Smooth muscle cell (in vitro differentiated cells): ENCODE measurements at regions not wholly inside any gene's neighbourhood (a gene's known extent, or its start where the extent isn't known, plus 50 kb on each side); places are given as distances from the start of the nearest gene placed in this dataset.
"Not testable (repeated sequence)": the region's sequence is repeated elsewhere in the genome, so short reads cannot be mapped to it uniquely, and the experiment has no call there.

ENCODE experiments used
- DNase-seq: peaks from one replicate; lab custom pipeline; 2025; ENCODE audit not compliant: unreplicated experiment; lab: John Stamatoyannopoulos, UW
- H2AFZ ChIP-seq: fragments of 200-600 bp; sonication (generic); 2 replicates; pipeline ENCODE4 v1.6.0; 2016; ENCODE audit warnings: antibody characterized with exemption, low read depth, mild to moderate bottlenecking
- H3F3A ChIP-seq: fragments of 200-600 bp; sonication (generic); 2 replicates; pipeline ENCODE4 v1.6.0; 2017; ENCODE audit warnings: antibody characterized with exemption, low read depth
- H3K27ac ChIP-seq: fragments of 200-600 bp; sonication (generic); 2 replicates; pipeline ENCODE4 v1.5.1; 2016; ENCODE audit warnings: low read depth, mild to moderate bottlenecking
- H3K27me3 ChIP-seq: fragments of 200-600 bp; sonication (generic); 2 replicates; pipeline ENCODE4 v1.6.1; 2016; ENCODE audit warnings: low read depth, mild to moderate bottlenecking
- H3K36me3 ChIP-seq: fragments of 200-600 bp; sonication (generic); 2 replicates; pipeline ENCODE4 v1.5.1; 2016; ENCODE audit warnings: low read depth
- H3K4me1 ChIP-seq: fragments of 200-600 bp; sonication (generic); 2 replicates; pipeline ENCODE4 v1.5.1; 2016; ENCODE audit warnings: low read depth
- H3K4me2 ChIP-seq: fragments of 200-600 bp; sonication (generic); 2 replicates; pipeline ENCODE4 v1.6.0; 2016; ENCODE audit warnings: mild to moderate bottlenecking
- H3K4me3 ChIP-seq: fragments of 200-600 bp; sonication (generic); 2 replicates; pipeline ENCODE4 v1.5.1; 2016; ENCODE audit warnings: mild to moderate bottlenecking
- H3K79me2 ChIP-seq: fragments of 200-600 bp; sonication (generic); 2 replicates; pipeline ENCODE4 v1.6.0; 2016; ENCODE audit warnings: low read depth, mild to moderate bottlenecking
- H3K9ac ChIP-seq: fragments of 200-600 bp; sonication (generic); 2 replicates; pipeline ENCODE4 v1.6.0; 2016; ENCODE audit warnings: low read depth
- H3K9me3 ChIP-seq: fragments of 200-600 bp; sonication (generic); replicated peaks from 2 replicates; pipeline ENCODE4 v1.5.1; 2016; ENCODE audit warnings: low read depth
- H4K20me1 ChIP-seq: fragments of 200-600 bp; sonication (generic); 2 replicates; pipeline ENCODE4 v1.6.0; 2016; ENCODE audit warnings: low read depth
- WGBS: methylation state at CpG from one replicate; pipeline ENCODE4 v1.1.7; 2016; ENCODE audit warnings: low lambda C conversion rate; 5-methylcytosine and 5-hydroxymethylcytosine counted together
- TF ChIP-seq, protein P1 (sequence below): fragments of 200-600 bp; sonication (generic); IDR thresholded peaks from 2 replicates; pipeline ENCODE4 v1.5.1; 2017; ENCODE audit warnings: borderline replicate concordance, mild to moderate bottlenecking, antibody characterized with exemption; ENCODE audit not compliant: insufficient read depth, poor library complexity, severe bottlenecking

DNA sequence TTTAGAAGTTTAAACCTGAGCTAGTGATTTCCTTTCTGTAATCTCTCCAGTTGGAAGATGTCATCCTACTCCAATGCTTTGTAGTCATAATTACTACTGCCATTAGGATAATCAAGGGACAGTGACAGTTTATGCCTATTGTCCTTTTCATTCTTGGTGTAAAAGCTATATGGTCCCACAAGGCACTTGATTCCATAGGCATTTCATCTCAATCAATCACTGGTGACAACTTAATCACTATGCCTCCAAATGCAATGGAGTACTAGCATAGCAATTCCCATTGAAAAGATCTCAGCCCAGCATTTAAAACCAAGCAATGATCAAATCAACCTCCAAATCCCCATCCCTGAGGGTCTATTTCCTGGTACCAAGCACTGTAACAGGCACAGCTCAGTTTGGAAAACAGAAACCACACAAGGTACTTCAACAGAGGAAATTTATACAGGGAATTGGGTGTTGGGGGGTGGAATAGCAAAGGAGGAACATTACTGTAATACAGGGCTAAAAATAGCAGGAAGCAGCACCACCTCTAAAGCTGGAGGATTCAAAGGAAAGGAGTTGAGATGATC, 51.0 kb downstream of the FHIP2A start:
- Histone ChIP-seq H3K4me2 (no peak overlapping the region), H4K20me1 (no peaks in the 10 kb centered on the region), H3K27me3 (no peaks in the 10 kb centered on the region), H3F3A (peaks cover 6% of the 10 kb centered on the region), H3K27ac (no peak overlapping the region), H3K9me3 (no peaks in the 10 kb centered on the region), H3K4me3 (no peak overlapping the region), H2AFZ (no peak overlapping the region), H3K4me1 (no peaks in the 10 kb centered on the region), H3K9ac (no peak overlapping the region), H3K36me3 (no peaks in the 10 kb centered on the region), H3K79me2 (no peaks in the 10 kb centered on the region)
- TF ChIP-seq, protein P1, sequence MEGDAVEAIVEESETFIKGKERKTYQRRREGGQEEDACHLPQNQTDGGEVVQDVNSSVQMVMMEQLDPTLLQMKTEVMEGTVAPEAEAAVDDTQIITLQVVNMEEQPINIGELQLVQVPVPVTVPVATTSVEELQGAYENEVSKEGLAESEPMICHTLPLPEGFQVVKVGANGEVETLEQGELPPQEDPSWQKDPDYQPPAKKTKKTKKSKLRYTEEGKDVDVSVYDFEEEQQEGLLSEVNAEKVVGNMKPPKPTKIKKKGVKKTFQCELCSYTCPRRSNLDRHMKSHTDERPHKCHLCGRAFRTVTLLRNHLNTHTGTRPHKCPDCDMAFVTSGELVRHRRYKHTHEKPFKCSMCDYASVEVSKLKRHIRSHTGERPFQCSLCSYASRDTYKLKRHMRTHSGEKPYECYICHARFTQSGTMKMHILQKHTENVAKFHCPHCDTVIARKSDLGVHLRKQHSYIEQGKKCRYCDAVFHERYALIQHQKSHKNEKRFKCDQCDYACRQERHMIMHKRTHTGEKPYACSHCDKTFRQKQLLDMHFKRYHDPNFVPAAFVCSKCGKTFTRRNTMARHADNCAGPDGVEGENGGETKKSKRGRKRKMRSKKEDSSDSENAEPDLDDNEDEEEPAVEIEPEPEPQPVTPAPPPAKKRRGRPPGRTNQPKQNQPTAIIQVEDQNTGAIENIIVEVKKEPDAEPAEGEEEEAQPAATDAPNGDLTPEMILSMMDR, result no peak
- no peak for DNase-seq

DNA sequence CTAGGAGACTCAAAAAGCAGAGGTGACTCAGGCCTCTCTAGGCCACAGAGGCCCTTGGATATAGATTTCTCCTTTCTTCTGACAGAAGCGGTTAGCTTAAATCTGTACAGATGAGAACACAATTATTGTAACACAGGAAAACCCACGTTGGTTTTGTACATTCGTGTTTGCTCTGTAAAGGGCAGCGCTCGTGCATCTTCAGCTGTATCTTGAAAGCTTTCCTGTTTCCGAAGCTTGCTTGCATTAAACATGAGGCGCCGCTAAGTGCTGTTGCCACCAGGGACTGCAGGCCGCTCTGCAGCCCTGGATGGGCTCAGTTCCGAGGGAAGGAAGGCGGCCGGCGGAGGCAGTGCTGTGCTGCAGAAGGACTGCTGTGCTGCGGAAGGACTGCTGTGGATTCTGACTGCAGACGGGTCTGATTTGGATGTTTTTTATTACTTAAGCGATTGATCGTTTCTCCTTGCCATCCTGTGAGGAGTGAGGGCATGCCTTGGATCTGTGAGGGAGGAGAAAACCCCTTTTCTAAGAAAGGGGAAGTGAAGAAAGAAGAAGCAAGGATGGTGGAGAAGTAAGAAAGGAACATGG, 53.3 kb downstream of the FHIP2A start:
- 28% methylated on average over 17 of the region's 17 CpGs for WGBS
- H3F3A ChIP-seq, result no peaks in the 10 kb centered on the region
- H3K79me2 ChIP-seq, result no peaks in the 10 kb centered on the region
- peak overlapping the region; percentile 58 for H3K4me2 ChIP-seq
- H3K4me1 ChIP-seq, result peaks cover 7% of the 10 kb centered on the region
- DNase-seq, result no peak
- H3K27me3 ChIP-seq, result no peaks in the 10 kb centered on the region
- H4K20me1 ChIP-seq, result no peaks in the 10 kb centered on the region
- H3K9me3 ChIP-seq, result no peaks in the 10 kb centered on the region
- no peak overlapping the region for H3K9ac ChIP-seq
- peak overlapping the region; percentile 64 for H2AFZ ChIP-seq
- peak overlapping the region; percentile 18 for H3K27ac ChIP-seq
- TF ChIP-seq, protein P1, result no peak
- H3K4me3 ChIP-seq, result no peak overlapping the region
- H3K36me3 ChIP-seq, result no peaks in the 10 kb centered on the region

- not testable (repeated sequence) for H2AFZ ChIP-seq, H3K27ac ChIP-seq, H3K4me1 ChIP-seq, DNase-seq, H3K9me3 ChIP-seq, H3K4me3 ChIP-seq, H3K9ac ChIP-seq, H4K20me1 ChIP-seq, H3F3A ChIP-seq, H3K27me3 ChIP-seq, H3K79me2 ChIP-seq, H3K36me3 ChIP-seq, H3K4me2 ChIP-seq
- 98% methylated on average over 4 of the region's 4 CpGs for WGBS
These were observed 54.1 kb downstream of the FHIP2A start for GRCh38 chr10:114875590-114876081.

DNA sequence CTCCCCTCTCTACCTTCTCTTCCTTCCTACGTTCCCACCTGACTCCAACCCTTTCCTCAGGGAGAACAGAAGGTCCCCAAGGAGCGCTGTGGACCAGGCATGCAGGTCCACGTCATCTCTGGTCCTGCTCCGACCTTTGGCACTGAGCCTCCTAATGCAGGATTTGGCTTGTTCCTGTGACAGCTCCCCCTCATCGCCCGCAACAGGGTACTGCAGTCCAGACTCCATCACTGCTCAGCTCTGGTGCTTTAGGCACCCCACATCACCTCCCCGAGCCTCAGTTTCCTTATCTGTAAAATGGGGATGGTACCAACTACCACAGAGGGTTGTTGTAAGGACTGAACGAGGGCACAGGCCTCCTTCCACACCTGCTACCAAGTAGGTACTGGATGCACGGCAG, 54.6 kb downstream of the FHIP2A start:
- H2AFZ ChIP-seq, result no peak overlapping the region
- H3K9me3 ChIP-seq, result no peaks in the 10 kb centered on the region
- H3K79me2 ChIP-seq, result no peaks in the 10 kb centered on the region
- H3K9ac ChIP-seq, result no peak overlapping the region
- H3K4me1 ChIP-seq, result peaks cover 14% of the 10 kb centered on the region
- H3K27ac ChIP-seq, result no peak overlapping the region
- H3K4me3 ChIP-seq, result no peak overlapping the region
- H4K20me1 ChIP-seq, result no peaks in the 10 kb centered on the region
- no peaks in the 10 kb centered on the region for H3F3A ChIP-seq
- TF ChIP-seq, protein P1, result no peak
- no peak for DNase-seq
- no peak overlapping the region for H3K4me2 ChIP-seq
- no peaks in the 10 kb centered on the region for H3K27me3 ChIP-seq
- 92% methylated on average over 9 of the region's 9 CpGs for WGBS
- no peaks in the 10 kb centered on the region for H3K36me3 ChIP-seq
